Right lobe of liver (tissue), 6 donors: ENCODE measurements at regions not wholly inside any gene's neighbourhood (a gene's known extent, or its start where the extent isn't known, plus 50 kb on each side); places are given as distances from the start of the nearest gene placed in this dataset.

Source experiments
- ATAC-seq, 4 donors: fragments of 200-7000 bp; cut with Tn5 transposase; one replicate each; pipeline ENCODE4 v1.9.1; 2020; ENCODE audit warnings: mild to moderate bottlenecking in 4 of 4, moderate library complexity in 4 of 4
- DNase-seq, 3 donors: peaks; one replicate each; pipeline ENCODE4 v3.0.0-alpha.2; 2020
- H3K27ac ChIP-seq, 3 donors: fragments of 200-600 bp; one replicate each; pipeline ENCODE4 v1.8.0; 2022
- H3K27me3 ChIP-seq, 2 donors: fragments of 200-600 bp; one replicate each; pipeline ENCODE4 v1.8.0; 2022
- H3K36me3 ChIP-seq, 4 donors: fragments of 200-600 bp; sonication (generic) in 1 of 4; one replicate each; pipeline versions ENCODE4 v1.5.1 to v1.8.0; 2017 to 2022; ENCODE audit warnings: control low read depth in 1 of 4
- H3K4me1 ChIP-seq, 4 donors: fragments of 200-600 bp; sonication (generic) in 1 of 4; one replicate each; pipeline versions ENCODE4 v1.5.1 to v1.8.0; 2017 to 2022; ENCODE audit warnings: control low read depth in 1 of 4
- H3K4me3 ChIP-seq, 3 donors: fragments of 200-600 bp; one replicate each; pipeline ENCODE4 v1.8.0; 2022
- H3K9me3 ChIP-seq, 4 donors: fragments of 200-600 bp; sonication (generic) in 1 of 4; one replicate each; pipeline versions ENCODE4 v1.5.1 to v1.8.0; 2017 to 2022; ENCODE audit warnings: control low read depth in 1 of 4
- POLR2A ChIP-seq: fragments of 450-650 bp; IDR thresholded peaks from one replicate; pipeline ENCODE4 v1.6.1; 2017; ENCODE audit warnings: antibody characterized with exemption, mild to moderate bottlenecking
- WGBS: methylation state at CpG from one replicate; pipeline ENCODE4 v1.1.6; 2018; ENCODE audit warnings: low coverage, low lambda C conversion rate; ENCODE audit not compliant: insufficient coverage; ENCODE audit errors: missing lambda C conversion rate; 5-methylcytosine and 5-hydroxymethylcytosine counted together
- intact Hi-C, 2 donors: fragments of 100-400 bp; cut with DNase I; formaldehyde crosslinking; loops; one replicate each; pipeline versions ENCODE4 v1.11.2 to v1.14.1; 2022
- TF ChIP-seq, protein P1 (sequence below), 4 donors: fragments of 200-600 bp in 3 of 4; fragments of 450-650 bp in 1 of 4; IDR thresholded peaks; one replicate each; pipeline versions ENCODE4 v1.5.1 to v1.8.0; 2016 to 2022; ENCODE audit warnings: antibody characterized with exemption in 4 of 4, mild to moderate bottlenecking in 2 of 4
- donor health status: DM: no; HTN: yes; CAD: no.
- donor health status: DM: no; HTN: no; CAD: no.
- donor health status: DM: no; HTN: no; CAD: no.
- donor health status: DM: no; HTN: yes; CAD: no.
- donor health status: DM: no; HTN: yes; CAD: no.

DNA sequence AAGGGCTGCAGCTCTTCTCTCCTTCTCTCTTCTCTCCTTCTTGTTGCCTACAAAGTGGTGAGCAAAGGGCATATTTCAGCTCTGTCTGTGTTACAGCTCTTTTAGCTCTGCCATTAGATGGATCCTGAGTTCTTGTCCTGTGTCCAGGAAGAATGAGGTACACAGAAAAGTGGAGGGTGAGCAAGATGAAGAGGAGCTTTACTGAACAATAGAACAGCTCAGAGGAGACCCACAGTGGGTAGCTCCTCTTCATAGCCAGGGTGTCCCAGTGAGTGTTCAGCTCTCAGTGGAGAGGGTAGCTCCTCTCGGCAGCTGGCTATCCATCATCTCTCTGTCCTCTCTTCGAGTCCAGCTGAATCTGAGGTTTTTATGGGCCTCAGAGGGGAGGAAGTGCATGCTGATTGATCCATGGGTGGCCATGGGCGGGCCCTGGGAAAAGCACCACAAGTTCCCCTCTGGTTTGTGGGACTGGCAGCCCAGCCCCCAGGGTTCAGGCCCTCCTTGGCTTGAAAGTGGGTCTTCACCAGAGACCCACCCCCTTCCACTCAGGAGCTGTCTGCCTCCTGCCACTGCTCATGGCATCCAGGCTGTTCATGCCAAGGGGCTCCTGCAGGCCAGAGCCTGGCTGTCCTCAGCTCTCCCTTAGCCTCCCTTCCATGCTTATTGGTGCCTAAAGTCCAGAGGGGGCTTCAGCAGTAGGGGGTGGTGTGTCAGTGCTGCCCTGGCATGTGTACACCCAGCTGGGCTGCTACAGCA is 109.1 kb upstream of the FAM180A start:
- no CpG with 5 or more reads among the region's 3 CpGs for WGBS
- Histone ChIP-seq H3K27ac (no peak overlapping the region), H3K36me3 (no peaks in the 10 kb centered on the region), H3K9me3 (no peaks in the 10 kb centered on the region), H3K4me1 (no peaks in the 10 kb centered on the region), H3K4me3 (no peak overlapping the region), H3K27me3 (no peaks in the 10 kb centered on the region)
- TF ChIP-seq, protein P1, sequence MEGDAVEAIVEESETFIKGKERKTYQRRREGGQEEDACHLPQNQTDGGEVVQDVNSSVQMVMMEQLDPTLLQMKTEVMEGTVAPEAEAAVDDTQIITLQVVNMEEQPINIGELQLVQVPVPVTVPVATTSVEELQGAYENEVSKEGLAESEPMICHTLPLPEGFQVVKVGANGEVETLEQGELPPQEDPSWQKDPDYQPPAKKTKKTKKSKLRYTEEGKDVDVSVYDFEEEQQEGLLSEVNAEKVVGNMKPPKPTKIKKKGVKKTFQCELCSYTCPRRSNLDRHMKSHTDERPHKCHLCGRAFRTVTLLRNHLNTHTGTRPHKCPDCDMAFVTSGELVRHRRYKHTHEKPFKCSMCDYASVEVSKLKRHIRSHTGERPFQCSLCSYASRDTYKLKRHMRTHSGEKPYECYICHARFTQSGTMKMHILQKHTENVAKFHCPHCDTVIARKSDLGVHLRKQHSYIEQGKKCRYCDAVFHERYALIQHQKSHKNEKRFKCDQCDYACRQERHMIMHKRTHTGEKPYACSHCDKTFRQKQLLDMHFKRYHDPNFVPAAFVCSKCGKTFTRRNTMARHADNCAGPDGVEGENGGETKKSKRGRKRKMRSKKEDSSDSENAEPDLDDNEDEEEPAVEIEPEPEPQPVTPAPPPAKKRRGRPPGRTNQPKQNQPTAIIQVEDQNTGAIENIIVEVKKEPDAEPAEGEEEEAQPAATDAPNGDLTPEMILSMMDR (IDR thresholded peaks at IDR 0.05), result no peak
- no peak for TF ChIP-seq POLR2A
- DNase-seq (no peak), ATAC-seq (no peak)
- intact Hi-C loops, result no loop called here

DNA sequence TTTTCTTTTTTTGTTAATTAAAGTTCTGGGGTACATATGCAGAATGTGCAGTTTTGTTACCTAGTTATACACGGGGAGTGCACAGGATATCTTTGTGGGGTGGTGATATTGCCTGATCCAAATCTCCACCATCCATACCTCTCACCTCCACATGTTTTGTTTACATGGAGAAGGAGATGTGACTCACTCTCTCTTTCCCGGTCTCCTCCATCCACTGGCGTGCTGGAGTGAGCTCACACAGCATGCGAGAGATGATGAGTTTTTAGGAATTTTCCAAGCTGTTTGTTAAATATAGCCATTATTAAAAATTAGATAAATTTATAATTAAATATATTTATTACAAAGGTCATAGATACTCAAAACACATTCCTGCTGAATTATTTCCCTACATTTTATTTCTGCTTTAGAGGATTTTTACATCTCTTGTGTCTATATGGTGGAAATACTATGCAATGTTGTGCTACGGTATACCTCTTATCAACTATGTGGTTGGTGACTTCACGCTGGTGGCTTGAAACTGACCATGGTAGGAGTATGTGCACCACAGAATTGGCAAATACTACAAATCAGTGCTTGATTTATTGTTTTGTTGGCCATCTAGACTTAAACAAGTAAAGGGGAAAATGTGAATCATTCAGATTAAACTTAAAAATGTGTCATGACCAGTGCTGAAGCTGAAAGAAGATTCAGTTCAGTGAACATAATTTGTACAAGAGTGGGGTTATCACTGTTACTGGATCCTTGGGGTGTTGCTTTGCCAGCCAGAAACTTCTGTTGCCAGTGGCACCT is 107.9 kb upstream of the FAM180A start:
- H3K36me3 ChIP-seq, result no peaks in the 10 kb centered on the region
- H3K4me3 ChIP-seq, result no peak overlapping the region
- no peaks in the 10 kb centered on the region for H3K9me3 ChIP-seq
- no peak for TF ChIP-seq POLR2A
- TF ChIP-seq, protein P1 (IDR thresholded peaks at IDR 0.05), result no peak
- H3K27me3 ChIP-seq, result no peaks in the 10 kb centered on the region
- ATAC-seq (no peak), DNase-seq (no peak)
- 47% methylated on average over 6 of the region's 6 CpGs for WGBS
- intact Hi-C loops, result no loop called here
- H3K4me1 ChIP-seq, result no peaks in the 10 kb centered on the region
- H3K27ac ChIP-seq, result no peak overlapping the region

DNA sequence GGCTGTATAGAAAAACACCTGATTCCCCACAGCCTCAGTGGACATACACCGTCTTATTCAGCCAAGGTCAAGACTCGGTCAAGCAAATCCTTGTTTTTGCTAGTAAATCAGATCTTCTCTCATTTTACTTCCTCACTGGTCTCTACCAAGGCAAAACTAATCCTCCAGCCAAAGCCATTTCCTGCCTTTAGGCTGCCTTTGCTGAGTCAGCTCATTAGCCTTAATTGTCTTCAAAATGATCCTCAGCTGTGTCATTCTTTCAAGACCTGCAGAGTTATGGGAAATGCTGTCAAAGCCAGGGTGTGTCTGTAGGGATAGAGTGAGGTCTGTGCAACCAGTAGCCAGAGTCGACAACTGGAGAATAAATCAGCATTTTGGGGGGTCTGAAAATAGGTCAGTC is 107.2 kb upstream of the FAM180A start:
- DNase-seq, result no peak
- no peaks in the 10 kb centered on the region for H3K9me3 ChIP-seq
- H3K4me1 ChIP-seq, result no peaks in the 10 kb centered on the region
- 45% methylated on average over 3 of the region's 3 CpGs for WGBS
- no peak overlapping the region for H3K4me3 ChIP-seq
- H3K27me3 ChIP-seq, result no peaks in the 10 kb centered on the region
- no peak overlapping the region for H3K27ac ChIP-seq
- intact Hi-C loops, result no loop called here
- TF ChIP-seq, protein P1 (IDR thresholded peaks at IDR 0.05), result no peak
- no peak for TF ChIP-seq POLR2A
- ATAC-seq, result peak in 2 of 4 donors; percentile 16 to 48
- H3K36me3 ChIP-seq, result no peaks in the 10 kb centered on the region

DNA sequence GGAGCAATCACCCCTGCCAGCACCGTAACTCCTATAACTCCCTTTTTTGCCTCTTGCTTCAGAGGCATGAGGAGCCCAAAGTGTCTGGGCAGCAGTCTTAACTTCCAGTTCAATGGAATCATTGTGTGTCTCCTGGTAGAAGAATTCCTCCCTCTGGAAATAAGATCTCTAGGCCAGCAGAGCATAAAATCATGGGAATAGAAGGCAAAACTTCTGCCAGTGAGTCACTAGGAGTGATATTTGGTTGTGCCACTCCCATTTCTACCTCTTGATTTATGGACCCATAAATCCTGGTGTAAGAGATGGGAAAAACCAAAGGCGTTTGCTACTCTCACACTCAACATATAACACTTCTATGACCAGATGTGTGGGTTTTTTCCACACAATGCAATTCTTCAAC is 104.9 kb upstream of the FAM180A start:
- intact Hi-C loops, result no loop called here
- Histone ChIP-seq H3K4me1 (no peaks in the 10 kb centered on the region), H3K9me3 (no peaks in the 10 kb centered on the region), H3K27ac (no peak overlapping the region), H3K4me3 (no peak overlapping the region), H3K36me3 (no peaks in the 10 kb centered on the region), H3K27me3 (no peaks in the 10 kb centered on the region)
- DNase-seq (no peak), ATAC-seq (no peak)
- WGBS, result 54% methylated on average over 1 of the region's 2 CpGs
- TF ChIP-seq, protein P1 (IDR thresholded peaks at IDR 0.05), result no peak
- no peak for TF ChIP-seq POLR2A
